A673 (cell line): ENCODE measurements at regions not wholly inside any gene's neighbourhood (a gene's known extent, or its start where the extent isn't known, plus 50 kb on each side); places are given as distances from the start of the nearest gene placed in this dataset.

Experiments
- CTCF ChIP-seq: fragments of 300-800, 200-600 bp; sonication (generic); conservative IDR thresholded peaks from 2 replicates; pipeline ENCODE4 v1.5.1; 2017; ENCODE audit warnings: low read depth, mild to moderate bottlenecking, antibody characterized with exemption, low read length, moderate library complexity, mixed read lengths
- EZH2 ChIP-seq: fragments of 200-600 bp; sonication (generic); IDR thresholded peaks from 2 replicates; pipeline ENCODE4 v1.6.1; 2017; ENCODE audit warnings: borderline replicate concordance, low read depth, mild to moderate bottlenecking, mixed read lengths, antibody characterized with exemption, low read length; ENCODE audit not compliant: poor library complexity, severe bottlenecking

DNA sequence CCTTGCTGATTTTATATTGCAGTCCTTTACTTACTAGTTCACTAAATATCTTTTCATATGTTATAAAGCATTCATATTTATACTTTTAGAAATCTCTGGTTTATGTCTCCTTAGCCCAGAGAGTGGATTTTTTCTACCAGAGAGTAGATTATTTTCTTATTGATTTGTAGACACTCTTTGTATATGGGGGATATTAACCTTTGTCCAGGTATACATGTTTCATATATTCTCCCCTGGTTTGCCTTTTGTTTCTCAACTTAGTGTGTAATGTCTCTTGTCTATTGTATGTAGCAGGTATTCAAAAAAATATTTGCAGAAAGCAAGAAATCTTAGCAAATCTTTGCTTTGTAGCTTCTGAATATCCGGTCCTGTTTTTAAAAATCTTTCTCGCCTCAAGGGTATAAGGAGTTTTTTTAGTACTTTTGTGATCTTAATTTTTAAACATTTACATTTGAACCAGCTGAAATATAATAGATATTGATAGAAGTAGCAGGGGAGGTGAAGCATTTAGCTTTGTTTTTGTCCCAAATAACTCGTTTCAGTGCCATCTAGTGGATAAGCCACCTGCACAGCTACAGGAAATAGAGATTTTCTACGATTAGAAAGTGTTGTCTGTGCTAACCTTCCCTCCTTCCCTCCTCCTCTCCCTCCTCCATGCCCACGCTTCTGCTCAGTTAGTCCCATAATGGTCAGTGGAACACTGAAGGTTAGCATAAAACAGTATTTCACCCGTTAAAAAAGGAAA, 97.0 kb downstream of the PHETA1 start:
- TF ChIP-seq CTCF (peak; percentile 62), EZH2 (no peak)
